ENCODE measurements at regions not wholly inside any gene's neighbourhood (a gene's known extent, or its start where the extent isn't known, plus 50 kb on each side); places are given as distances from the start of the nearest gene placed in this dataset.

DNA sequence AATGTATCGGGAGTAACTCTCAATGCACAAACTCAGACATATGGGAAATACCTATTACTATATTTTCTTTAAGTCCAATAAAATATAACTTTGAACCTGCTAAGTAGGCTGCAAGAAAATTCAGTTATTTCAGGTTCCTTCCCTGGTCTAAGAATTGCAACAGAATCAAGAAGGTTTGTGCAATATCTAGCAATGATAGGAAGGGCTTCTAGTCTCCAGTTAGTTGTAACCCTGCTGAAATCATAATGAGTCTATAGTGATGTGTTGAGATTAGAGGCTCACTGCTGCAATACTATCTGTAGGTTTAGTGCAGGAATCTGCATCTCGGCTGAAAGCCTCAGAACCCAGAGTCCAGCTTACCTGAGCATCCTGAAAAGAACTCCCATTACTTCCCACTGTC lies 110.5 kb downstream of the PMP22 start:
- DNase-seq (ENCODE audit: low spot score), result no peak
- no peak for TF ChIP-seq CTCF (IDR thresholded peaks at IDR 0.05; ENCODE audit: extremely low read depth, missing control alignments)

DNA sequence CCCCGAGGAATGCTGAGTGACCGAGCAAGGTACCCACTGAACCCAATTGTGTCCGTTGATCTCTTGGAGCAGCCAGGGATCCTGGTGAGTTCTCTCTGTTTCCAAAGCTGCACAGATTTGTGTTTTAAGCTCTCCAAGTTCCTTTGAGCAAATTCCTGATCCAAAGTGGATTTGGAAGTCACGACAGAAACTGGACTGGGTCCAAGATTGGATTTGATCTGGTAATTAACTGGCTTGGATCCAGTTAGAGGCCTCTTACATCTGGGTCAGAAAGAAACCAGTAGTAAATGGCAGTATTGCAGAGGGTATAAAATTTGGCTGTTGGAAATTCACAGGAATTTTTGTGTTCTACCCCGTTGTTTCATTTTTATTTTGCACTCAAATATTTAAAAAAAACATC lies 119.5 kb downstream of the PMP22 start:
- no peak for DNase-seq (ENCODE audit: low spot score)
- no peak for TF ChIP-seq CTCF (IDR thresholded peaks at IDR 0.05; ENCODE audit: extremely low read depth, missing control alignments)

- no peak for TF ChIP-seq CTCF (IDR thresholded peaks at IDR 0.05; ENCODE audit: extremely low read depth, missing control alignments)
- DNase-seq (ENCODE audit: low spot score), result no peak
These were observed 121.6 kb downstream of the PMP22 start for GRCh38 chr17:15143524-15143923.

- no peak for TF ChIP-seq CTCF (IDR thresholded peaks at IDR 0.05; ENCODE audit: extremely low read depth, missing control alignments)
- no peak for DNase-seq (ENCODE audit: low spot score)
These were observed 130.8 kb downstream of the PMP22 start for GRCh38 chr17:15134363-15134762.

- TF ChIP-seq CTCF (IDR thresholded peaks at IDR 0.05; ENCODE audit: extremely low read depth, missing control alignments), result no peak
- DNase-seq (ENCODE audit: low spot score), result no peak
These were observed 131.3 kb downstream of the PMP22 start for GRCh38 chr17:15133826-15134225.

DNA sequence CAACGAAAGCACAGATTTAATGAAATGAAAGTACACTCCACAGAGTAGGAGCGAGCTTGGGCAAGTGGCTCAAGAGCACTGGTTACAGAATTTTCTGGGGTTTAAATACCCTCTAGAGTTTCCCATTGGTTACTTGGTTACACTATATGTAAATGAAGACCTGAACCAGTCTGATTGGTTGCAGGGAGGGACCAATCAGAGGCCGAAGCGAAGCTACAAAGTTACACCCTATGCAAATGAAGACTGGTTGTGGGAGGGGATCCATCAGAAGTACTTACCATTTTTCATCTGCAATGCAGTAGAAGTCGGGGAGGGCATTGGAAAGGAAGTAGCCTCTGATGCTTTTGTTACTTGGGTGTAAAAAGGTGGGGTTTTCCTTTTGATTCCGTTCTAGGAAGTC lies 132.0 kb downstream of the PMP22 start:
- no peak for DNase-seq (ENCODE audit: low spot score)
- no peak for TF ChIP-seq CTCF (IDR thresholded peaks at IDR 0.05; ENCODE audit: extremely low read depth, missing control alignments)

DNA sequence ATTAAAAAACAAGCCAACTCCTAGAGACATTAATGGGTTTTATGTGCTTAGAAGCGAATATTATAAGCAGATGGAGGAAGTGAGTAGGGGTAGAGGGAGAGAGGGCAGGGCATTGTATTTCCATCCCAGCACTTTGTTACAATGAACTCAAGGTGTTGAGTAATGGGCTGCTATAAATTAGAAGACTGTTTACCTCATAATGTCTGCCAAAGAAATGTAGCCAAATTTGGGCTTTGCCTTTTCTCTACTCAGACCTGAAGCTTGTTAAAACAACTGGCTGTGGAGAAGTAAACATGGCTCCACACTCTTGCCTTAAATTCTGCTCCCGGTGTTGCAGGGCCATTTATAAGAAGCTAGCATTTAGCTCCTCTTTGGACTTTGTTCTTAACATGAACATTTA lies 134.7 kb downstream of the PMP22 start:
- no peak for DNase-seq (ENCODE audit: low spot score)
- no peak for TF ChIP-seq CTCF (IDR thresholded peaks at IDR 0.05; ENCODE audit: extremely low read depth, missing control alignments)
